WTC11 (cell line): ENCODE measurements at regions not wholly inside any gene's neighbourhood (a gene's known extent, or its start where the extent isn't known, plus 50 kb on each side); places are given as distances from the start of the nearest gene placed in this dataset.
"Not testable (repeated sequence)": the region's sequence is repeated elsewhere in the genome, so short reads cannot be mapped to it uniquely, and the experiment has no call there.

Source experiments
- ATAC-seq: fragments of 200-7000 bp; cut with Tn5 transposase; 2 replicates; pipeline ENCODE4 v1.10.0; 2021; ENCODE audit warnings: mild to moderate bottlenecking, moderate library complexity
- CTCF ChIA-PET: fragments of 300-600 bp; sonication (Branson Sonifier 250); formaldehyde crosslinking; loops from one replicate; lab custom pipeline; 2021; ENCODE audit warnings: antibody characterized with exemption; lab: Charles Lee
- POLR2A ChIA-PET: fragments of 350-600 bp; sonication (Branson Sonifier 250); formaldehyde crosslinking; loops from one replicate; lab custom pipeline; 2021; ENCODE audit warnings: antibody characterized with exemption; lab: Charles Lee
- DNase-seq: peaks from one replicate; pipeline ENCODE4 v3.0.0; 2021; ENCODE audit warnings: low spot score
- H3K27ac Mint-ChIP-seq: 2 replicates; pipeline ENCODE4 v1.8.0; 2021; ENCODE audit warnings: mixed read lengths
- H3K27me3 Mint-ChIP-seq: 2 replicates; pipeline ENCODE4 v1.8.0; 2021; ENCODE audit warnings: low read depth, mild to moderate bottlenecking, moderate library complexity, mixed read lengths
- H3K36me3 Mint-ChIP-seq: 2 replicates; pipeline ENCODE4 v1.8.0; 2021; ENCODE audit warnings: mixed read lengths
- H3K4me1 Mint-ChIP-seq: 2 replicates; pipeline ENCODE4 v1.8.0; 2022; ENCODE audit warnings: mixed read lengths
- H3K4me3 Mint-ChIP-seq: 2 replicates; pipeline ENCODE4 v1.8.0; 2021; ENCODE audit warnings: mild to moderate bottlenecking, moderate library complexity, mixed read lengths
- H3K9me3 Mint-ChIP-seq: 2 replicates; pipeline ENCODE4 v1.8.0; 2021; ENCODE audit warnings: mixed read lengths
- CDX4 ChIP-seq: fragments of 250-450 bp; sonication (Bioruptor Pico); IDR thresholded peaks from 2 replicates; pipeline ENCODE4 v1.9.0; 2021; ENCODE audit warnings: moderate library complexity, mild to moderate bottlenecking, inconsistent platforms, borderline replicate concordance
- EMX1 ChIP-seq: fragments of 250-450 bp; sonication (Bioruptor Pico); IDR thresholded peaks from 2 replicates; pipeline ENCODE4 v1.8.0; 2021; ENCODE audit warnings: mild to moderate bottlenecking
- GRHL2 ChIP-seq: fragments of 250-450 bp; sonication (Bioruptor Pico); IDR thresholded peaks from 2 replicates; pipeline ENCODE4 v1.8.0; 2022; ENCODE audit warnings: mild to moderate bottlenecking, moderate library complexity; ENCODE audit not compliant: insufficient replicate concordance, severe bottlenecking
- HMGA2 ChIP-seq: fragments of 250-450 bp; sonication (Bioruptor Pico); IDR thresholded peaks from 2 replicates; pipeline ENCODE4 v1.4.0; 2021; ENCODE audit warnings: mild to moderate bottlenecking, moderate library complexity
- PRDM15 ChIP-seq: sonication (generic); formaldehyde crosslinking; IDR thresholded peaks from 2 replicates; pipeline ENCODE4 v1.8.0; 2022; ENCODE audit warnings: missing genetic modification reagents
- PRRX2 ChIP-seq: fragments of 250-450 bp; sonication (Bioruptor Pico); IDR thresholded peaks from 2 replicates; pipeline ENCODE4 v1.8.0; 2021; ENCODE audit warnings: mild to moderate bottlenecking
- SMAD4 ChIP-seq: sonication (generic); formaldehyde crosslinking; IDR thresholded peaks from 2 replicates; pipeline ENCODE4 v1.8.0; 2022; ENCODE audit warnings: mild to moderate bottlenecking, missing genetic modification reagents
- TEAD1 ChIP-seq: sonication (generic); formaldehyde crosslinking; IDR thresholded peaks from 2 replicates; pipeline ENCODE4 v1.8.0; 2022; ENCODE audit warnings: mild to moderate bottlenecking, missing genetic modification reagents
- USF1 ChIP-seq: sonication (generic); formaldehyde crosslinking; IDR thresholded peaks from 2 replicates; pipeline ENCODE4 v1.8.0; 2022; ENCODE audit warnings: mild to moderate bottlenecking, missing genetic modification reagents
- ZBTB21 ChIP-seq: sonication (generic); formaldehyde crosslinking; IDR thresholded peaks from 2 replicates; pipeline ENCODE4 v1.8.1; 2023; ENCODE audit warnings: mild to moderate bottlenecking, missing genetic modification reagents, borderline replicate concordance
- ZBTB43 ChIP-seq: sonication (generic); formaldehyde crosslinking; IDR thresholded peaks from 2 replicates; pipeline ENCODE4 v1.8.1; 2023; ENCODE audit warnings: mild to moderate bottlenecking, missing genetic modification reagents
- ZNF121 ChIP-seq: sonication (generic); formaldehyde crosslinking; IDR thresholded peaks from 2 replicates; pipeline ENCODE4 v1.8.0; 2023; ENCODE audit warnings: missing genetic modification reagents
- ZNF138 ChIP-seq: sonication (generic); formaldehyde crosslinking; conservative IDR thresholded peaks from 2 replicates; pipeline ENCODE4 v1.8.1; 2022; ENCODE audit warnings: mild to moderate bottlenecking, moderate library complexity, missing genetic modification reagents
- ZNF423 ChIP-seq: fragments of 250-450 bp; sonication (Bioruptor Pico); IDR thresholded peaks from 2 replicates; pipeline ENCODE4 v2.1.2; 2022; ENCODE audit warnings: mild to moderate bottlenecking, moderate library complexity

GRCh38 chr6:148635070-148635743 is 111.6 kb upstream of the UST start:
- peaks cover 8% of the 10 kb centered on the region; the same call in 1 of the 2 replicates for H3K27me3 Mint-ChIP-seq
- no peak for DNase-seq
- ChIA-PET POLR2A (no interaction called here), CTCF (no interaction called here)
- ATAC-seq, result peak; percentile 65
- TF ChIP-seq GRHL2 (no peak), USF1 (no peak), ZNF138 (no peak), ZBTB21 (CRISPR knock-in tag) (no peak), SMAD4 (no peak), ZBTB43 (no peak), HMGA2 (CRISPR knock-in tag) (no peak), ZNF121 (CRISPR knock-in tag) (no peak), CDX4 (CRISPR knock-in tag) (no peak)
- peaks cover 9% of the 10 kb centered on the region for H3K4me1 Mint-ChIP-seq
- no peak overlapping the region for H3K4me3 Mint-ChIP-seq
- H3K36me3 Mint-ChIP-seq, result peaks cover 48% of the 10 kb centered on the region
- peaks cover 50% of the 10 kb centered on the region for H3K9me3 Mint-ChIP-seq
- H3K27ac Mint-ChIP-seq, result no peak overlapping the region

GRCh38 chr6:148641836-148642235 is 105.0 kb upstream of the UST start:
- Mint-ChIP-seq H3K9me3 (peaks cover 53% of the 10 kb centered on the region), H3K36me3 (peaks cover 57% of the 10 kb centered on the region), H3K4me1 (peaks cover 40% of the 10 kb centered on the region), H3K27me3 (peaks cover 17% of the 10 kb centered on the region; the same call in 1 of the 2 replicates)
- H3K27ac Mint-ChIP-seq, CTCF ChIA-PET, ATAC-seq, DNase-seq, H3K4me3 Mint-ChIP-seq, POLR2A ChIA-PET: not testable (repeated sequence)

GRCh38 chr6:148643208-148643607 is 103.6 kb upstream of the UST start:
- H3K9me3 Mint-ChIP-seq, result peaks cover 57% of the 10 kb centered on the region
- H3K36me3 Mint-ChIP-seq, result peaks cover 62% of the 10 kb centered on the region
- H3K4me3 Mint-ChIP-seq, ATAC-seq, DNase-seq, POLR2A ChIA-PET, H3K27ac Mint-ChIP-seq, CTCF ChIA-PET: not testable (repeated sequence)
- H3K4me1 Mint-ChIP-seq, result peaks cover 35% of the 10 kb centered on the region
- H3K27me3 Mint-ChIP-seq, result peaks cover 17% of the 10 kb centered on the region; the same call in 1 of the 2 replicates

GRCh38 chr6:148645049-148645448 is 101.8 kb upstream of the UST start:
- H3K9me3 Mint-ChIP-seq, result peaks cover 57% of the 10 kb centered on the region
- H3K4me3 Mint-ChIP-seq, result peak overlapping the region; percentile 20; the same call in 1 of the 2 replicates
- peaks cover 14% of the 10 kb centered on the region; the same call in 1 of the 2 replicates for H3K27me3 Mint-ChIP-seq
- H3K4me1 Mint-ChIP-seq, result peaks cover 35% of the 10 kb centered on the region
- CTCF ChIA-PET, DNase-seq: not testable (repeated sequence)
- peaks cover 53% of the 10 kb centered on the region for H3K36me3 Mint-ChIP-seq
- peak; percentile 66; the same call in 1 of the 2 replicates for TF ChIP-seq TEAD1 (CRISPR knock-in tag)
- TF ChIP-seq, all 79 proteins: peak for 1; not testable (repeated sequence) for 78
- POLR2A ChIA-PET, ATAC-seq: not testable (repeated sequence)
- H3K27ac Mint-ChIP-seq, result peak overlapping the region; percentile 95

GRCh38 chr6:148648754-148649453 is 97.9 kb upstream of the UST start:
- H3K27me3 Mint-ChIP-seq, result peaks cover 9% of the 10 kb centered on the region
- H3K36me3 Mint-ChIP-seq, result peaks cover 58% of the 10 kb centered on the region
- peaks cover 25% of the 10 kb centered on the region for H3K4me1 Mint-ChIP-seq
- CTCF ChIA-PET, result interaction anchor here (0.6 kb wide), 1 partner anchor 71 kb away, joined by 3 read pairs; no protein-coding TSS in a partner anchor
- POLR2A ChIA-PET, result no interaction called here
- peaks cover 66% of the 10 kb centered on the region for H3K9me3 Mint-ChIP-seq
- ATAC-seq (no peak), DNase-seq (no peak)
- H3K4me3 Mint-ChIP-seq, result no peak overlapping the region
- TF ChIP-seq PRDM15 (no peak), EMX1 (CRISPR knock-in tag) (no peak), ZNF423 (CRISPR knock-in tag) (no peak), PRRX2 (no peak)
- no peak overlapping the region for H3K27ac Mint-ChIP-seq
